ENCODE measurements at regions not wholly inside any gene's neighbourhood (a gene's known extent, or its start where the extent isn't known, plus 50 kb on each side); places are given as distances from the start of the nearest gene placed in this dataset.
"Not testable (repeated sequence)": the region's sequence is repeated elsewhere in the genome, so short reads cannot be mapped to it uniquely, and the experiment has no call there.

DNA sequence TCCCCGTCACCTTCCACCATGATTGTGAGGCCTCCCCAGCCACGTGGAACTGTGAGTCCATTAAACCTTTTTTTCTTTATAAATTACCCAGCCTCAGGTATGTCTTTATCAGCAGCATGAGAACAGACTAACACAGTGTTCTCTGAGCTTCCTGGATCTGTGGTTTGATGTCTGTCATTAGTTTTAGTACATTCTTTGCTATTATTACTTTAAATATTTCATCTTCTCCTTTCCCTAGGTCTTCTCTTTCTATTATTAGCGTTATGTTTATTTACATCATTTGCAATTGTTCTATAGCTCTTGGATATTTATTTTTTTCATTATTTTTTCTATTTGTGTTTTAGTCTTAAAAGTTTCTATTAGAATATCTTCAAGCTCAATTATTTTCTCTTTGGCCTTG is 1293.4 kb downstream of the GATA3 start:
- intact Hi-C loops (cut with DNase I); DNase-seq: not testable (repeated sequence)

DNA sequence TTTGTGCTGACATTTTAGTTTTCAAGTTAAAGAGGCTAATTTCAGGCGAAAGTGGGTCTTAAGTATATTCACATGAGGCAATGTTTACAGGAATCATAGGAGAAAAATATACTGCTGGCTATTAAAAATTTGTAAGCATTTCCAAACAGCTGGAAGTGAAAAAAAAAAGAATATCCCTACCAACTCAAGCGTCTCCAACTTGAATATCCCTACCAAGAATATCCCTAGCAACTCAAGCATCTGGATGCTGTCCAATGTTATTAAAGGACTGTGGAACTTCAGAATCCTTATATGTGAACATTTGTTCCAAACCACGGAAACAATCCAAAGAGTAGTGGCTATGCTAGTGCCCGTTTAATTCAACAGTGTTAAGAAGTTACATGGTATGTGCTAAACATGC is 1303.0 kb downstream of the GATA3 start:
- no peak for DNase-seq
- intact Hi-C loops (cut with DNase I), result no loop called here

GRCh38 chr10:9362721-9363120 is 1308.2 kb downstream of the GATA3 start:
- intact Hi-C loops (cut with DNase I), result no loop called here
- no peak for DNase-seq

DNA sequence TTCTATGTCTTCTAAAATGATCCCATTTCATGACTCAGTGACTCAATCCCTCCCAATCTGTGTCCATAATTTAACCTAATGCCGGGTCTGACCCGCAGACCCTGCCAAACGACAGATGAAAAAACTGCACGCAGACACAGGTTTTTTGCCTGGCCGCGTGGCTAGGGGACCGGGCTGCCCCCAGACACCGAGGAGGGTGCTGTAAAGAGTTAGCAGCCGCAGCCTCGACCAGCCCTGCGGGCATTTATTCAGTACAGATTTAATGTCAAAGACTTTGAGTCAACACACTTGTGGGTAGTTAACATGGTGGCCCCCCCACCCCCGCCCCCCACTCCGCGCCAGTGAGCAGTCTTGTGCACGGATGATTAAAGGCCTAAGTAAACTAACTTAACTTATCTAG is 1324.7 kb downstream of the GATA3 start:
- intact Hi-C loops (cut with DNase I), result no loop called here
- DNase-seq, result peak in 1 of 10 donors; percentile 60

DNA sequence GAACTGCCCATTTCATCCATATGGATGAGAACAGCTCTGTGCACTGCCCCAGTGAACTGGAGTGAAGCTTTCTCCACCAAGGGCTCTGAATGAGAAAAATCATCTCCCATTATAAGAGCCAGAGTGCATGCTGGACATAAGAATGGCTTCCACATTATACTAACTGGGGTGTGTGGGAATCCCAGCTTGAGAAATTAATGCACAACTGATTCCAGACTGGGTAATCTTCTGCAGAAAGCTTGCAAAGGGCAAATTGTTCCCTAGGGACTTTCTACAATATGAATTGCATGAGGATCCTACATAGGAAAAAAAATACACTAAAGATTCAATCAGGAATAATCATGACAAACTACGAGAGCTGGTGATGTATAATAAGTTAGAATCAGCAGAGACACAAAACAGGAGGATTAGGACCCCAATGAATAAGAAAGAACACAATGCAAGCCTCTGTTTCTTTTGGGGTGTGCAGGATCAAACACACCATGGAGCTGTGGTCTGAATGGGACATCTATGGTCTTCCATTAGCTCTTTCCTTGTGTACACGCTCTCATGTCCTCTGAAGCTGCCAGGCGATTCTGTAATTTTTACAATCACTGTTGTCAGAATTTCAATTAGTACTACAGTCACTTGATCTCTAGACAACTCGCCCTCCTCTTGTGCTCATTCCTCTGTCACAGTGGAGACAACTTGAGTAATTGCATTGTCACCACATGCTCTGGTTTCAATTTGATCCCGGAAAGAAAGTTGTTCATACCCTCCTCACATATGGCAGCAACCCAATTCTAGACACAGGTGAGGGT is 1327.4 kb downstream of the GATA3 start:
- no peak for DNase-seq
- intact Hi-C loops (cut with DNase I), result no loop called here

DNA sequence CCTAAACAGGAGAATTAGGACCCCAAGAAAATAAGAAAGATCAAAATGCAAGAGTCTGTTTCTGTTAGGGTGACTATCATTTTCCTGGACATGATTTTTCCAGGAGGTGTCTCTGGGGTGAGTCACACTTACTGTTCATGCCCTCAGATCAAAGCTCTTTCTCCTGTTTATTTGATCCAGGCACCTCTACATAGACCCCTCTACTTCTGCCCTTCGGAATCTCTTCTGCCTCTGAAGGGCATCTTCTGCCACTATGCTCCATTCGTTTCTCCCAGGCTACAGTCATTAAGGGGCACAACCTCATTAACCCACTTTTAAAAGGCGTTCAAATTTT is 1328.0 kb downstream of the GATA3 start:
- no peak for DNase-seq
- intact Hi-C loops (cut with DNase I), result no loop called here

- intact Hi-C loops (cut with DNase I), result no loop called here
Observed at GRCh38 chr10:9390516-9390915, 1336.0 kb downstream of the GATA3 start.

GRCh38 chr10:9399275-9399983 is 1344.9 kb downstream of the GATA3 start:
- no peak for DNase-seq
- intact Hi-C loops (cut with DNase I), result no loop called here

More at GRCh38 chr10:9390516-9390915, 1336.0 kb downstream of the GATA3 start:
- DNase-seq, result no peak

DNA sequence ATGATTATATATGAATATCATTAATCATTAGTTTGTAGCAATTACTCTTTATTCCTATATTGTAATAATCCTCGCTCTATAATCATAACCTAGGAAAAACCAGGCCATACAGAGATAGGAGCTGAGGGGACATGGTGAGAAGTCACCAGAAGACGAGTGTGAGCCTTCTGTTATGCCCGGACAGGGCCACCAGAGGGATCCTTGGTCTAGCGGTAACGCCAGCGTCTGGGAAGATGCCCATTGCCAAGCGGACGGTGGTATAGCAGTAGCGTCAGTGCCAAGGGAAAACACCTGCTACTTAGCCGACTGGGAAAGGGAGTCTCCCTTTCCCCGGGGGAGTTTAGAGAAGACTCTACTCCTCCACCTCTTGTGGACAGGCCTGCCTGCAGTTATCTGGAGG is 1347.6 kb downstream of the GATA3 start:
- intact Hi-C loops (cut with DNase I); DNase-seq: not testable (repeated sequence)

DNA sequence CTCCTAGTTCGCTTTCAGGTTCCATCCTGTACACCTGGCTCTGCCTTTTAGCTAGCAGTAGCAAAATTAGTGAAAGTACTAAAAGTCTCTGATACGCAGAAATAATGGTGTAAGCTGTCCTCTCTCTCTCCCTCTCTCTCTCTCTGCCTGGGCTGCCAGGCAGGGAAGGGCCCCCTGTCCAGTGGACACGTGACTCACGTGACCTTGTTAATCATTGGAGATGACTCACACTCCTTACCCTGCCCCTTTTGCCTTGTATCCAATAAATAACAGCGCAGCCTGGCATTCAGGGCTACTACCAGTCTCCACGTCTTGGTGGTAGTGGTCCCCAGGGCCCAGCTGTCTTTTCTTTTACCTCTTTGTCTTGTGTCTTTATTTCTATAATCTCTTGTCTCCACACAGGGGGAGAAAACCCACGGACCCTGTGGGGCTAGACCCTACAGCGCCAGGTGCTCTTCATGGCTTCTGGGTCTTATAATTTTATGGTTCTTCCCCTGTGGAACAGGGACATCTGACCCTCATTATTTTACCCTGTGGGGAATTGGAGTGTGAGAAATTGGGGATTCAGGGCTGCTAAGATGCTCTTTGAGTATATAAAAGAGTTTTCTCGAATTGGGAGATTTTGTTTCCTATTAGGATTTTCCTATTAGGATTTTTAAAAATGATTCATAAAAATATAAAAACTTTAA is 1348.2 kb downstream of the GATA3 start:
- DNase-seq; intact Hi-C loops (cut with DNase I): not testable (repeated sequence)

DNA sequence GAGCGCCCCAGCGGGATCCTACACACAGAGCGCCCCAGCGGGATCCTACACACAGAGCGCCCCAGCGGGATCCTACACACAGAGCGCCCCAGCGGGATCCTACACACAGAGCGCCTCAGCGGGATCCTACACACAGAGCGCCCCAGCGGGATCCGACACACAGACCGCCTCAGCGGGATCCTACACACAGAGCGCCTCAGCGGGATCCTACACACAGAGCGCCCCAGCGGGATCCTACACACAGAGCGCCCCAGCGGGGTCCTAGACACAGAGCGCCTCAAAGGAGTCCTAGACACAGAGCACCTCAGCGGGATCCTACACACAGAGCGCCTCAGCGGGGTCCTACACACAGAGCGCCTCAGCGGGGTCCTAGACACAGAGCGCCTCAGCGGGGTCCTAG is 1352.7 kb downstream of the GATA3 start:
- intact Hi-C loops (cut with DNase I); DNase-seq: not testable (repeated sequence)

DNA sequence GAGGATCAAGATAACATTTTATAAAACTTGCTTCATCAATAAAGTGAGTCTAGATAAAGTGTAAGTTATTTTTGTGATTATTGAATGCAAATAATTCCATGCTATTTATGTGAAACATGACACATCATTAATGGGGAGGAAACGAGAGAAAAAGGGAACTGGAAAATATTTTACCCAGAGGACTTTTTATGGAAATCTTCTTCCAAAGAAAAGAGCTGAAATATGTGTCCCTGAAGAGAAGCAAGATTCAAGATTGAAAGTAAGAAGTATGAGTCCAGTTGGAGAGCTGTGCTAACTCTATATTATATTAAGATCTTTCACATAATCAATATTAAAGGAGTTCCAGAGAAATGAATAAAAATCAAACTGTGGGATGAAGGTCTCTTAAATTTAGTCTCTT is 1361.8 kb downstream of the GATA3 start:
- intact Hi-C loops (cut with DNase I), result no loop called here
- no peak for DNase-seq

GRCh38 chr10:9419757-9420156 is 1365.3 kb downstream of the GATA3 start:
- DNase-seq, result no peak
- intact Hi-C loops (cut with DNase I), result no loop called here

DNA sequence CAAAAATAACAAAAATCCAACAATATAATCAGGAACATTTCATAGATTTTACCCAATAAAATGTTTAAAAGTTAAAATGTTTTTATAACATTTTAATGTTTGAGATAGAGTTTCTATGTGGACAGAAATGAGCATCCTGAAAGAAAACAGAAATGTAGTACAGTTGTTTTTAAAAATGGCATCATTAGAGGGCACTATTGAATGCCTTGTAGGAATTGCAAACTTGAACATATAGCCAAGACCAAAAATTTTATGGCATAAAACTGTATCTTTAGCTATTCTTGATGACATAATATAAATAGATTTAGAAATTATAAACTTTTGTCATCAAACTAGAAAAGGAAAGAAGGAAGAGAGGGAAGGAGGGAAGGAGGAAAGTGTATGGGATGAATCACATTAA is 1372.7 kb downstream of the GATA3 start:
- intact Hi-C loops (cut with DNase I), result no loop called here
- no peak for DNase-seq

DNA sequence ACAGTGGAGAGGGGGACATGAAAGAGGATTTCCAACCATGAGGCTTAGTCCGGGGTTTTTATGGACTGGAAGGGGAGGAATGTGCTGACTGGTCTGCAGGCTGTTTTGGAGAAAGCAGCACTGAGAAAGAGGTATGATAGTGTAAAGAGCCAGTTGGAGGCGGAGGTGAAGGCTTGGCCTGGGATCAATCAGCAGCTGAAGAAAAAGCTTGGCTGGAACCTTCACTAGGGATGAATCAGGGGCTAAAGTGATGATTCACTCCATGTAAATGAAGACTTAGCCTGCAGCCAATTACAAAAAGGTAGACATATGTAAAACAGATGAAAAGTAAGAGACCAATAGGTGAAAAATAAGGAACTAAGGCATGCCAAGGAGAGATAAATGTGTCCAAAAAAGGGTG is 1382.6 kb downstream of the GATA3 start:
- no peak for DNase-seq
- intact Hi-C loops (cut with DNase I), result no loop called here

- intact Hi-C loops (cut with DNase I), result no loop called here
- no peak for DNase-seq
Observed at GRCh38 chr10:9443758-9444157, 1389.3 kb downstream of the GATA3 start.

DNA sequence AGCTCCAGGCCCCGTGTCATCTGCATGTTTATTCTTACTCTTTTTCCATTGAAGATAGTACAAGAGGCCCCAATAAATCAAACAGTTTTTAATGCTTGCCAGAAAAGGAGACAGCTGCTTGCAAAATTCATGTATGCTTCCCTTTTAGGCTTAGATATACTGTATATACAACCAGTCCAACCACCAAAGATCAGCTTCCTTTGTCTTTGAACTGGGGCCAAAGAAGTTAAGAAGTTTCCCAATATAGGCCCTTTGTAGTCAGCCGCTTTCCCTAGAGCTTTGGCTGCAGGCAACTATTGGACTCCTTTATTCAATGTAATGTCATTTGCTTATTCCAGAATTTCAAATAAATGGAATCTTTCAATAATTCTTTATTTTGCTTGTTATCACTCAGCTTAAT is 1395.0 kb downstream of the GATA3 start:
- intact Hi-C loops (cut with DNase I), result no loop called here
- no peak for DNase-seq

- DNase-seq, result no peak
- intact Hi-C loops (cut with DNase I), result no loop called here
Observed at GRCh38 chr10:9450801-9451200, 1396.3 kb downstream of the GATA3 start.

DNA sequence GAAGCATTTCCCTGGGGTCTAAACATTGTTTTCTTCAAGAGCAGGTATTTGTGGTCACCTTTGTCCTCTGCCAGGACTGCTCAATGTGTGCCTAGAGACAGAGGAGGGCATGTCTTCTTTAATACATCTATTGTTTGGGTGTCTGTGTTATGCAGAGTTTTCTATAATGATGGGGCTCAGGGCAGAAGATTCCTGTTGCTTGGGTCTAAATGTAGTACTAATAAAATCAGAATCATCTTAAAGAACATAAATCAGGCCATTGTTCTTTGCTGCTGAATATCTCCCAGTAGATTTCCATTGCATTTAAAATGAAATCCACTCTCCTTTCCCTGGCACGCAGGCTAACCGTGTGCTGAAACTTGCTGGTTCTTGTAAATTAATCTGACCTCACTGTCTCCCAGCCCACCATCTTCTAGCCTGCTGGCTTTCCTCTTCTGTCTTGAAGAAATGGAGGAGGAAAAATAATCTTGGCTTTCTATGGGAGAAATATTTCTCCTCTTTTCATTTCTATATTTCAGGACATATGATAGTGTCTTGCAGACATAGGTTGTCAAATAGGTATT is 1396.8 kb downstream of the GATA3 start:
- intact Hi-C loops (cut with DNase I), result no loop called here
- peak in 1 of 10 donors; percentile 28 for DNase-seq

DNA sequence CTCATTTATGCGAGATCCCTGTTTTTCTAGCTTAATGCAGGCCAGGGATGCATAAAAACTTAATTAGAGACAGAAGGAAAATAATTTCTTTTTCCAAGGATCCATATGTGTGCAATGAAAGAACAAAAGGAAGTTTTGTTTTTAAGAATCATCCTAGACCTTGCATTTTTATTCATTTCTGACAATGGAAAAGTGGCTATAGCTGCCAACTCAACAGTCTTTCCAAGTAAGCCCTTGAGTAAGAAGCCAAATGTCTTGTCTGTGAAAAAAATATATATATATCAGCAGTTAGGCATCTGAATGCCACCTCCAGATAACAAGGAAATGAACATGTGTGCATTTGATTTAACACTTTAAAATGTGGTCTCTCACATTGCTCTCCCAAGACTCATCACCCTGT is 1397.6 kb downstream of the GATA3 start:
- no peak for DNase-seq
- intact Hi-C loops (cut with DNase I), result no loop called here

- DNase-seq; intact Hi-C loops (cut with DNase I): not testable (repeated sequence)
Observed at GRCh38 chr10:9453871-9454270, 1399.4 kb downstream of the GATA3 start.

Measured in posterior cingulate gyrus (tissue), 11 donors.